ENCODE measurements at regions not wholly inside any gene's neighbourhood (a gene's known extent, or its start where the extent isn't known, plus 50 kb on each side); places are given as distances from the start of the nearest gene placed in this dataset.

DNA sequence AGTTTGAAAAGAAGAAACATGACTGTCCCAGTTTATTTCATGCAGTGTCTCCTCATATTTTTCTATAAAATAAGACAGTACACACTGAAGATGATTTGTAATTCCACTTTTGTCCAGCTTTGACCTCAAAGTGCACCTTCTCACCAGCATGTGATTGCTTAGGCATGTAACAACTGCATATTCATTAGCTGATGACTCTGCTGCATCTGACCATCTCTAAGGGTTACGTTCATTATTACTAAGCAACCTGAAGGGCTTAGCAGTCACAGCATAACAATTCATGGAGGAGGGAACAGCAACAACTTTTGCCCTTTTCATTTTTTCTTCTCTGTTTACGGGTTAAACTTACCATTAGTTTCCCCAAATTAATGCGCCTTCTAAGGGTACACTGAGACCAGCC is 330.6 kb upstream of the PIK3C3 start:
- no peak for DNase-seq (ENCODE audit: low spot score)

DNA sequence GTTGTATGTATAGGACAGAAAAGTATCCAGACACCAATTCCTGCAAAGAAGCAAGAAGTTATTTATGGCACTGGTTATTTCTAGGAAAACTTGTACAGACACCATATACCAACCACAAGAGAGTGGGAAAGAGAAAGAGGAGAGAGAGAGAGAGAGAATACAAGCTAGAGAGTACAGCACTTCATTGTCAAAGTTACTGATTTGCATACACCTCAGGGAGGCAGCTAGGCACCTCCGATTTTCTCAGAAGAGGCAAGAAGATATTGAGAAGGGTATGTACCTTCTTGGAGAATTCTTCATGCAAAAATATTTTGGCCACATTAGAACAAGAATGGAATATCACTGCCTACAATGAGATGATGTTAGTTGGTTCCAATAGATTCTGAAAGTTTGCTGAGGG is 333.9 kb upstream of the PIK3C3 start:
- no peak for DNase-seq (ENCODE audit: low spot score)

DNA sequence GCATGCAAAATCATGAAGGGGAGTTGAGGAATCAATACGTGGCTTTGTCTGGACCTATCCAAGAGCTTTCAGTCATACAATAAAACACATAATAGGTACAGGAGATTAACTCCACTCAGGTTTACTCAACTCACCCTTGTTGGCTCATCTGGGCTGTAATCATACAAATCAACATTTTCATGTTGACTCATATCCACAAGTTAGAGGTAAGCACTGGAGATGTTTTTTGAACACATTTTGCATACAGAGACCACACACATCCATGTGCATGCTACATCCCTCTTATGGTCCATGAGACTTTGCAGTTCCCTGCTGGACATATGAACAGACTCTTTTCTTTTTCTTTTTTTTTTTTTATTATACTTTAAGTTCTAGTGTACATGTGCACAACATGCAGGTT is 336.9 kb upstream of the PIK3C3 start:
- no peak for DNase-seq (ENCODE audit: low spot score)

DNA sequence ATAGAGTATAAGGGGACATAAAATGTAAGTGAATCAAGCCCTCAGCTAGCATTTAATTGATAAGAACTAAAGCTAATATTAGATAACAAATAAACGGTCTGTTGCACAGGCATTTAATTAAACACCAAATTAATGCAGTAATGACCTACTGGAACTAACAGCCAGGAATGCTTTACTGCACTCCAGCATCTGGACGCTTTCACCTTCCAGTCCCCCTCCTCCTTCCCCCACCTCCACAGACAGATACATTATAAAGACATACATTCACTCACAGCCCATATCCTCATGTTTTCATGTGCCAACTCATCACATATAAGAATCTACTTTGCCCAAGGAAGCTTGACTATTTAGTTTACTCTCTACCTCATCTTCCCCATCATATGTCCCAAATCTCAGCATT is 337.4 kb upstream of the PIK3C3 start:
- no peak for DNase-seq (ENCODE audit: low spot score)

DNA sequence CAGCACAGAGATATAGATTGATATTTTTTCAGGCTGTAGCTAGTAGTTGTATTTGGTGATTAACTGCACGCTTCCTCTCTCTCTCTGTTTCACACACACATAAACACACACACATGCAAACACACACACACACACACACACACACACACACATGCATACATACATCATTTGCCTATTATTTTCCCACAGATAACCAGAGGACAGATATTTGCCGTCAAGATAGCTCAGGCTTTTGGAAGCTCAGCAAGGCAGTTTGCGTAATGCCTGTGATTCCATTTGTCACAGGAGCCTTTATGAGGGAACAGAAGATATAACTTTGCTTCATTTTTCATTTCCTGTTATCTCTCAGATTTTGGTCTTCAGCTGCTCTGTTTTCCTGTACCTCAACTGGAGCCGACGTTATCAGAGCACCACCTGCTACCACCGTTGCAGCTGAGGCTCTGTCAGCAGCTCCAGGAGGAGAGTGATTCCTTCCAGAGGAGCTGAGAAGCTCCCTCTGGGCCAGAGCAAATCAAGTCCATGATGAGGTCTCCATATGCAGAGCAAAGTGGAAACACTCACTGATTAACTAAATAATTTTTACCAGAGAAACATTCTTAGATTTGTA is 341.9 kb upstream of the PIK3C3 start:
- no peak for DNase-seq (ENCODE audit: low spot score)

DNA sequence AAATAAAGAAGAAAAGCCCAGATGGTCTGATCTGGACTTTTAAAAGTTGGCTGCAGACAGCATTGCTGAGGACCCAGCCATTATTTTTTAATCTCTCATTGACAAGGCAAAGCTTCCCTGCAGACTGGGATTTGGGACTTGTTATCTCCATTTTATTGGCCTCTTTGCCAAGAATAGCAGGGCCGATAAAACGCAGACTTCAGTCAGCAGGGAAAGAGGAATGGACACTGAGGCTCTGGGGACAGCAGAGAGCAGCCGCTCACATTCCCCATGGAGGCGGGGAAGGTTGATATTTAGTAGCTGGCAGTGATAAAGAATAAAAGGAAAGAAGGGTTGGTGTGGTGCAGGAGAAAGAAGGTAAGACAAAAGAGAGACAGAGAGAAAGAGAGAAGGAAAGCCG is 350.1 kb upstream of the PIK3C3 start:
- no peak for DNase-seq (ENCODE audit: low spot score)

DNA sequence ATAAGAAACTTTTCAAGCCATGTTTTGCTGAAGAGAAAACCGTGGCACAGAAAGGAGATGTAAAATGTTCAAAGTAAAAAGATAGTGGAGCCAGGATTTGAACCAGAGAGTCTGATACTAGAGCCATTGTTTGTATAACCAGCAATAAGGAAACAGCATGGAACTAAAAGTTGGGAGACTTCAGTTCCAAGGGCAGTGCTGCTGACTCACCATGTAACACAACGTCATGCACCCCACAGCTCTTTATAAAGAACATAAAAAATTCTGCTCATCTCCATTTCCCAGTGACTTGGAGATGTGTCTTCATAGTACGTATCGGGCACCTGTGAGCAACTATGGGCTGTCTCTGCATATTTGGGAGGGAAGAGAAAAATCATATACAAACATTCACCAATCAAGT is 353.0 kb upstream of the PIK3C3 start:
- no peak for DNase-seq (ENCODE audit: low spot score)

DNA sequence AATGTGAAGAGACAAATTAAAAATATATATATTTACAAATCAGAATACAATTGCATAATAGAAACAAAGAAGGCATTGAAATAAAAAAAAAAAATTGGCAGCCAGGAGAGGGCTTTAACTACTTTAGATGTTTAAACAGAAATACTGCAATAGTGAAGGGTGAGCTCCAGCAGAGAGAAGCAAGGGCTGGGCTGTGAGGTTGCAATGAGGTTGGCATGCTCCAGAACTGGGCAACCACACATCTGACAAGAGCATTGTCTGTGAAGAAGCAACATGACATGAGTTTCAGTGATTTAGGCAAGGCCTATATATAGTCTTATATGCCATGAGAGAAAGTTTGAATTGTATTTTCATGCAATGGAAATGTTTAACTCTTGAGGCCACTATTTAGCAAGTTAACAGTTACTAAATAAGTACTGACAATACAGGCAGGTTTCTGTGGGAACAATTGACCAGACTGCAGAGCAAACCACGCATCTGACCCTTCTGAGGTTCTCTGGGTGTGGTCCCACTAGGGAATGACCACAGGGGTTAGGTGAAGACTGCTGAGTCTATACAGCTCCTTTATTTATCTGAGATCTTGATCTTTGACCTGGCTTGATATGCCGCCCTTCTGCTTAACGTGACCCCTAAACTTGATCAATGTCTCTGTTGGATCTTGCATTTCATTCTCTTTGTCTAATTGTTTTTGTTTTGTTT is 354.2 kb upstream of the PIK3C3 start:
- no peak for DNase-seq (ENCODE audit: low spot score)

DNA sequence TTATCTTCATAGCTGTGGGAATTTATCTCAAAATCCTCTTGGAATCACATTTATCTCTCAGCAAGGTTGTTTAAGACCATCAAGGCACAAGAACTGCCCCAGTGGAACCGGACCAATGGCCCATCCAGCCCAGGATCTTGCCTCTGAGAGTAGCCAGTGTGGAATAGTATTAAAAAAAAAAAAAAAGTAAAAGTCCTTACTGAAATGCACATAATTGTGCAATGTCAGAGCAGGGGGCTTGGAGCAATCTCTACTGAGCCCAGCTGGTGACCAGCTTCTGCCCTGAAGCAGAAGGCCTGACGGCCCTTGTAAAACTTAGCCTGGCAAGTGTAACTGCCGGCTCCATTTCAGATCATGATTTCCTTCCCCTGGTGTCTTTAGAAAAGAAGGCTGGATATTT is 355.6 kb upstream of the PIK3C3 start:
- no peak for DNase-seq (ENCODE audit: low spot score)

DNA sequence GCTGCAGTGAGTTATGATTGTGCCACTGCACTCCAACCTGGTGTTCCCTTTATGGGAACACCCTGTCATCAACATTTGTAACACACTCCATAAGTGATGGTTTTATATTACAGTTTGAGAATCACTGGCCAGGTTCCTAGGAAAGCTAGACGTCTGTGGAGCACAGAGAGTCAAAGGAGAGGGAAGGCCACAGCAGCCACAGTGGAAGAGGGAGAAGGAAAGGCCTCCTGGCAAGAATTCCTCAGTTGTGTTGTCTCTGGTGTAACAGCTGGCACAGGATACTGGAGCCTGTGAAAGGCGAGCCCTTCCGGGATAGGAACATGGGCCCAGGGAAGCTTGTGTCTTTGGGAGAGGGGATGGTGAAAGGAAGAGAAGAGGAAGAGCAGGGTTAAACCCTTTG is 360.5 kb upstream of the PIK3C3 start:
- no peak for DNase-seq (ENCODE audit: low spot score)

DNA sequence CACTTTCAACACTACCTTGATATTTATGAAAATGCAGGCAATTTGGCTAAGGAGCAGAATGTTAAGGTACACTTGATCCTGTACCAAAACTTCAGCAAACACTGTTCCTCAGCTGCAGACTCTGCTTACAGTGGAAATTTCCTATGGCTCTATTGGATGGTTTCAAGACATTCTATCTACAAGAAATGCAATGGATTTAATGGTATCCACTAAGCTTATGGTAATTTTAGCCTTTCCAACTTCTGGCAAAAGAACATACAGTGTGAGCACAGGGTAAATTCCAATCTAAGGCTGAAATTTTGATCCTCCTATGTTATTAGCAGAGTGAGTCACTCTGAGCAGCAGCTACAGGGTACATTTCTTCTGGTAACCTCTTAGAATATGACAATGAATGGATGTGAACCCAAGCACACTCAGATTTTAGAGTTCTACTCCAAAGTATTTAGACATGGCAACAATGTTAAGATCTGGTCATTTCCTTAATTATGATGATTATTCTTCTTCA is 361.8 kb upstream of the PIK3C3 start:
- no peak for DNase-seq (ENCODE audit: low spot score)

DNA sequence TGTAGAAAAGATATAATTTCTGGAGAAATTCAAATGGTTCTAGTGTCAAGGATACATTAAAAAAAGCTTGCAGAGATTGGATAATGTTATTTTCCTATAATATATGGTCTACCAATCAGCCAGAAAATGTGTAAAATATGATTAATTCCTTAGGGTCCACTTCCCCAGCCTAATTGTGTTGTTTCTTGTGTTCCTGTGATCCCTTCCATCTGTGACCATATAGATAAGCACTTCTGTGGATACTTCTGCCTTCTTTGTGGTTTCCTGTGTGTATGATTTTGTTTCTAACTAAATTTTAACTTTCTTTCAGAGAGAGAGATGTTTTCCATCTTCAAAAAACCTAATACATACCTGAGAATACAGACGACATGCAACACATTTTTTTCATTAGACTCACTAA is 367.1 kb upstream of the PIK3C3 start:
- DNase-seq (ENCODE audit: low spot score): no peak

DNA sequence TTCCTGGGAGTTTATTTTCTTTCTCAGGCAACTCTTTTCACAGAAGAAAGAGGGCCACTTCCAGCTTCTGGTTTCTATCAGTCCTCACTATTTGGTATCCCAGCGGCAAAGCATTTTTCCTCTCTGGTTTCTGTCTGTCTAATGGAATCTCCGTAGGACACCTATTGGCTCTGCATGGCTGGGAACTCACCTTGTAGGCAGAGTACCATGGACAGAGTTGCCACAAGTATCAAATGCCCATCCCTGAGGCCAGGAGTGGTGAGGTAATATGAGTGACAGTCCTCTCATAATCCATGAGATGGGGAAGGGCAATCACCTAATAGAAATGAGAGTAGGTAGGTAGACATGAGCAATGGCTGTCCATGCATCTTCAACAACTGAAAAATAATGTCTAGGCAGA is 369.5 kb upstream of the PIK3C3 start:
- DNase-seq (ENCODE audit: low spot score): no peak

DNA sequence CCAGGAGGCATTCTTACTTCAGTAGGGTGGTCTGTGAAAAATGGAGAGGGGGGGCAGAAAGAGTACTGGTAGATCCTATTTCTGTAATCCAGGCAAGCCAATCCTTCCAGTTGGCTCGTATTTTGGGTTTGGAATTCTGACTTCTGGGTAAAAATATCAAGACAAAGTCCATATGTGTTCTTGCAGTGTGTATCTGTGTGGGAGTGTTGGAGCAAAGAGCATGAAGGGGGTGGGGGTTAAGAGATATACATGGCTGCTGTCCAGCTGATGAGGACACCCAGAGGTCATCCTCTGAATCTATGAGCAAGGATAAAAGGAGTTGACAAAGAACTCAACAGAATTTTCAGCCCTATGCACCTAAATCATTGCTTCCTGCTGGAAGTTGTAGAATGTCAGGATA is 375.8 kb upstream of the PIK3C3 start:
- DNase-seq (ENCODE audit: low spot score): no peak

DNA sequence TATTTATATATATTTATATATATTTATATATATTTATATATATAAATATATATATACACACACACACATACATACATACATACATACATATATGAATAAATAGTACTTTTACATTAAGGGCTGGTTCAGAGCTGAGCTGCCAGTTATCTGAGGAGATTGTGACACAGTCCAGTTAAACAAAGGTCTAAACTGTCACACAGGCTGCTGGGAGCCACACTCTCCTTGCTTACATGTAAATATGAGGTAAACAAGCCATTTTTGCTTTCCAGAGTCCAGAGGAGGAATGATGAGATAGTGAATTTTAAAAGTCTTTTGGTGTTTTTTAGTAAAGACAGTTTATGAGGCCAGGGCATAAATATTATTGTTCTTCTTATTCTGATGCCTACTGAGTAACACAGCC is 377.5 kb upstream of the PIK3C3 start:
- no peak for DNase-seq (ENCODE audit: low spot score)

DNA sequence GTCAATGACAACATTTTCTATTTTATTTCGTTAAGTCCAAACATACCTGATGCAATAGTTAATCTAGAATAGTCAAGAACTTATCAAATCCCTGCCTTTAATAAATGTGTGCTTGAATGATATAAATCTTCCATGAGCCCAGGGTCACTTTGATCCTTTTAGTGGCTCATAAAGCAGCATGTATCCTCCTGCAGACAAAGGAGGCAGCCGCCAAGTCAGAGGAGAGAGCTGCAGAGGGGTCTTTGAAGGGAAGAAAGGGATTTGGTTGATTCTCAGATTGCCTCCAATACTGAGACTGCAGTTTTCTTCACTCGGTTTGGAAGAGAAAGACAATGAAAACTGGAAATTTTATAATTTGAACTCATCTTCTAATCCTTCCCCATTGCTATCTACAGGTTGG is 378.4 kb upstream of the PIK3C3 start:
- no peak for DNase-seq (ENCODE audit: low spot score)

DNA sequence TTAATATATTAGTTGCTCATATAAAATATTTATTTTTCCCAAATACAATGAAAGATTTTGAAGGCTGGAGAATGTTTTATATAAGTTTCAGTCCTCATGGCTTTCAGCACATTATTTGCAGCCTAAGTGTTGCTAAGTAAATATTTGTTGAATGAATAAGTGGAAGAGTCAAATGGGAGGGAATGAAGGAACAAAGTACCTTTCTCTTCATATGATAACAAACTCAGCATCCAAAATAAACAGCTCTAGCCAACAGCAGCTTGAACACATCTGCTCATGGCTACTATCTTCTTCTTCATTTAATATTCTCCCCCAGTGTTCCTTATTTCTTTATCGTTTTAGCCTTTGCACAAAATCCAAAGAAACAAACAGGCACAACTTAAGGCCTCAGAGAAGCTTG is 385.2 kb upstream of the PIK3C3 start:
- DNase-seq (ENCODE audit: low spot score): no peak

DNA sequence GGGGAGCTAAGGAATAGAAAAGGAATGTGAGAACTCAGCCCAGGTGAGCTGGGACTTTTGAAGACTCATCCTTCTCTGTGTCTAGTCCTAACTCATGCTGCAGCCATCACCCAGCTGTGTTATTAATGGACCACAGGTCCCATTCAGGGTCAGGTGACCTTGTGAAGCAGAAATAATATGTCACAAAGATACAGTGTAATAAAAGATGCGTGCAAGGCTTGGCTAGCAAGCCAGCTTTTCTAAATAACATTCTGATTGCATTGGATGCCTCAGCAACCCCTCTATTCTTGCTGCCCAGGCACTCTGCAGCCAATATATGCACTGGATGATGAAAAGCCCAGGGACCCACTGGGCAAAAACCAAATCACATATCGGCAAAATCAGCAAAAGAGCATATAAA is 393.1 kb upstream of the PIK3C3 start:
- no peak for DNase-seq (ENCODE audit: low spot score)

DNA sequence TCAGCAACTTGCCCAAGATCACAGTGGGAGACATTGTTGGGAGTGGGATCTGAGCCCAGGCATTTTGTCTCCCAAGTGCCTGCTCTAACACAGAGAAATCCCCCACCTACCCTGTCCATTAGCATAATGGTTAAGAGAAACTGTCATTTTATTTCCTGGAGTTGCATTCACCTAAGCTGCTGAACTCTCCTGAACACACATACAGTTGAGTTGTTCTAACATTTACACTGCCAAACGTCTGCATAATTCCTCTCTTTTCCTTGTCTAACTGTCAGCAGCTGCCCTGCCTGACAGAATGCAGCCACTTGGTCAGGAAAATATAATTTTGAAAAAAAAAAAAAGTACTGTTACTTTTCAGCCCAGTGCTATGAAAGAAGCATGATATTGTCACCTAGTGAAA is 396.3 kb upstream of the PIK3C3 start:
- DNase-seq (ENCODE audit: low spot score): no peak

DNA sequence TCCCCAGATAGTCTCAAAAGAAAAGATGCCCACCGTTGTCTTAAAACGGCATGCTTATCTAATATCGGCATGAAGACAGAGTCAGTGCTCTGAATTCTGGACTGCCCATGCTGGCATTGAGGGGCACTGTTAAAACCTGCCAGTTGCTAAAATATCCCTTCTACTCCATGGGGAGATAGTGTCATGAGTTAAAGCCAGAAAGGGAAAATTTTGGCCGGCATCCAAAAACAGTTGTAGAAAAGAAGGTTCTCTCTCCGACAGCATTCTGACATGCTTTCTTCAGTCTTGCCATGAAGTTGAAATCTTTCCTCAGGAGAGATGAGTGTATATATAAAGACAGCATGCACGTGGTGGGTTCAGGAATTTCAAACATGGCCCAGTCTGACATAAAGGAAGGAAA is 401.3 kb upstream of the PIK3C3 start:
- DNase-seq (ENCODE audit: low spot score): no peak

DNA sequence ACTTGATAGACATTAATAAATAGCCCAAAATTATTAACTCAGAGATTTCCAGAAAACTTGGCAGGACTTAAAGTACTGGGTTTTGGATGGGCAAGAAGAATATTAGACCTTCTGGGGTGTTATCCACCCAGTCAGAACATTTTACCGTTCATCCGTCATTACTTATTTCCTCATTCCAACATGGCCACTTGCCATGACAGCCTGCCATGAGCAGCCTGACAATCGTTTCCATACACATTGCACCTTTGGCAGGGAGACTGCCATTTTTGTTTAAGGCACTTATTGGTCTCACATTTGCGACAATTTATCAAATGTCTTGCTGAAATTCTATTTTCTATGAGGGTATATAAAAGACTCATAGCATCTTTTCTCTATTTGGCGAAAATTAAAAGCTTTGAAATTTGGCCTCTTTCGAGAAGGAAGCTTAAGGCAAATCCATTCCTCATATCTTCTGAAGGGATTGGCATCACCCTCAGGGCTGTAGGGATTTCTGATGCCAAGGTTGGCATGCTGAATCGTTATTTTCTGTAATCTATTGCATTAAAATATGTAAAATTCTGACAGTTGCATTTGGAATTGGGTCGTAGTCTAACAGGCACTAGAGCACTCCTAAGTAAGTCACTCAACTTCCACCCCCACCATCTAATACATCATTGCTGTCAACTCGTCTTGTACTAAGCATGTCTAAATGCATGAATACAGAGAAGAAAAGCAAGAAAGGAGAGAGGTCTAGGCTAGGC is 406.3 kb upstream of the PIK3C3 start:
- DNase-seq (ENCODE audit: low spot score): no peak

DNA sequence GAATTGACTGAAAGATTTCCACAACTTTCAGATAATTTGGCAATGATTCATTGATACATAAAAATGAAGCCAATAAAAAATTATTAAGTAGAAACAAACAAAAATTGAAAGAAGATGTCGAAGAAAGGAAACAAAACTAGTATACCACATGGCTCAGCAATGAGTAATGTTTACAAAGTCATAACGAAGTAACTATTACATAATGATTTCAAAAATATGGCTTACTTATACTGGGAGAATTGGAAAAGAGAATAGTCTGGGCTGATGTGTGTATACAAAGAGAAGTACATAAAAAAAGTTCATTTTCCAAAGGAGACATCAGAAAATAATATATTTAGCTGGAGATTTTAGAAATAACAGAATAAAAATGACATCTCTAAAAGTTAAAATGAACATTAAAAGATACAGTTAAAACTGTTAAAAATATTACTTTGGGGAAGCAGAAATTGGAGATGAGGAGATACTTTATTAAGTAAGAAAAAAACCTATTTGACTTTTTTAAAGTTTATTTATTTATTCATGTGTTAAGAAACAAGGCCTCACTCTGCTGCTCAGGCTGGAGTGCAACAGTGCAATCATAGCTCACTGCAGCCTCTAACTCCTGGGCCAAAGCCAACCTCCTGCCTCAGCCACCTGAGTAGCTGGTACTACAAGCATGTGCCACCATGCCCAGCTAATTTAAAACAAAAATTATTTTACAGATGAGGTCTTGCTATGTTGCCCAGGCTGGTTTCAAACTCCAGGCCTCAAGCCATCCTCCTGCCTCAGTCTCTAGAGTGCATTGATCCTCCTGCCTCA is 409.7 kb upstream of the PIK3C3 start:
- no peak for DNase-seq (ENCODE audit: low spot score)

DNA sequence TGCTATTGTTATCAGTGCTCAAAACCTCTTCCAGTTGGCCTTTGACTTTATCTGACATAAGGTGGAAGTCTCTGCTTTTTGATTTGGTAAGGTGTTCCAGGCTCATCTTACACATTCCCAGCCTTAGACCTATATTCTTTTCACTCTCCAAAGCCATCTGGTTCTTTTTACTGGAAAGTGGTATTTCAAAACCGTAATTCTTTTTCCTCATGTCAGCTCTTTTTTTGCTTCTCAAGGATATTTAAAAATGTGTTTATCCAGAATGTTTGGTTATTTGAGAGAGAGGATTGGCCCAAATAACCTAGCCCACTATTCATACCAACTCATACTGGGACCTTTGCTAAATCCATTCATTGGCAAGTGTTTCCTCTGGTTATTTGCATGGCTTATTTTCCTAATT is 411.2 kb upstream of the PIK3C3 start:
- no peak for DNase-seq (ENCODE audit: low spot score)
